Lower leg skin (tissue), 3 donors: ENCODE measurements at regions not wholly inside any gene's neighbourhood (a gene's known extent, or its start where the extent isn't known, plus 50 kb on each side); places are given as distances from the start of the nearest gene placed in this dataset.

Experiments used
- CTCF ChIP-seq, 3 donors: fragments of 450-650 bp; IDR thresholded peaks; one replicate each; pipeline ENCODE4 v1.5.1; 2016; ENCODE audit warnings: antibody characterized with exemption in 3 of 3, mild to moderate bottlenecking in 3 of 3, moderate library complexity in 2 of 3
- POLR2A ChIP-seq, 2 donors: fragments of 450-650 bp; IDR thresholded peaks; one replicate each; pipeline ENCODE4 v1.6.1; 2016 to 2017; ENCODE audit warnings: antibody characterized with exemption in 2 of 2, mild to moderate bottlenecking in 1 of 2, moderate library complexity in 1 of 2

- TF ChIP-seq CTCF (IDR thresholded peaks at IDR 0.05) (no peak), POLR2A (IDR thresholded peaks at IDR 0.05) (no peak)
These were observed 596.6 kb upstream of the NR2F2 start for GRCh38 chr15:95733931-95734330.
